GM12874 (cell line): ENCODE measurements at regions not wholly inside any gene's neighbourhood (a gene's known extent, or its start where the extent isn't known, plus 50 kb on each side); places are given as distances from the start of the nearest gene placed in this dataset.

ENCODE experiments used
- CTCF ChIP-seq: IDR thresholded peaks from 2 replicates; pipeline ENCODE4 v1.5.1; 2011; ENCODE audit warnings: low read depth, mild to moderate bottlenecking, control low read depth, low read length, moderate library complexity; ENCODE audit not compliant: insufficient read depth

- TF ChIP-seq CTCF, result no peak
These were observed 841.5 kb downstream of the SLC16A7 start for GRCh38 chr12:60437297-60437696.

- no peak for TF ChIP-seq CTCF
These were observed 845.7 kb downstream of the SLC16A7 start for GRCh38 chr12:60441577-60441976.

DNA sequence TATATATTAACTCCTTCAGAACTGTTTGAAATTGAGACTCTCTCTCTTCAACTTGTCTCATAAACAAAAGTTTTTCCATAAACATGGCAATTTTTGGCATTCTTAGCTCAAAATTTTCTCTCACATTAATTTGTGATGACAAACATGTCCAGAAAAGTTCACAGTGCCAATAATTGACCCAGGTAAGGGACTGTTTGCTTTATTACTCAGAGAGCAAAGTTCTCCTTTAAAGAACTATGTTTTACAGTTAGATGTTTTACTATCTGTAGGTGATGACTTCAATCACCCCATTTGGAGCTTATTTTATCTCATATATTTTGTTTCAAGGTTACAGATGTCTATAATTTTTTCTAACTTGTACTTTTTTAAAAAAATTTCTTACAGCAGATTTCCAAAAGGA is 855.6 kb downstream of the SLC16A7 start:
- TF ChIP-seq CTCF, result no peak

DNA sequence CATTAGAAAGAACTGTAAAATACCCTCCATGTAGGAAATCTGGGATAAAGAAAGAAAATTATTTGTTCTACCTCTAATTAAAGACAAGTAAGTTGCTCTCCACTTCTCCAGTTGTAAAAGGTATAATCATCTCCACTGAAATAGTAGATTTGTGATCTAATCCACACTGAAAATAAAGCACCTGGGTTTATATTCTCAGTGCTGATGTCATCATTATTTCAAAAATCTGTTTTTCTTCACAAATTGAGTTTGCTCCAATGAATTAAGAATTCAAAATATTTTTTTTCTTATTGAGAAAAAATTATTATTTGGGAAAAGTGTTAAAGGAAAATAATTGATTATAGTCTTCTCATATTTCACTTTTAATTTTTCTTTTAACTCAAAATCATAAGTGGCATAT is 869.2 kb downstream of the SLC16A7 start:
- TF ChIP-seq CTCF, result no peak

DNA sequence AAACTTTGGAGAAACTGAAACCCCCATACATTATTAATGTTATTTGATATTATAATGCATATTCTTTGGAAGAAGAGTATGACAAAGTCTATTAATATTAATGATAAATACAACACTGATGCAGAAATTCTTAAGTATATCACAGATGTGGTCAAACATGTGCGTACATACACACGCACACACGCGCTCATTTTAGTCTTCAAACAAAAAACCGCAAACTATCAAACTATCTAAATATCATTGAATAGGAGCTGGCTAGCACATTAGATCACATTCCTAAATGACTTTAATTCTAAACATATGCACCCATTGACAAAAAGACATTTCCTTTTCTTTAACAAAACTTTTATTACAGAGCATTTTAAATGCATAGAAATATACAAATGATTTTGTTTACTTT is 872.7 kb downstream of the SLC16A7 start:
- TF ChIP-seq CTCF, result no peak

- no peak for TF ChIP-seq CTCF
These were observed 880.0 kb downstream of the SLC16A7 start for GRCh38 chr12:60475825-60476224.

DNA sequence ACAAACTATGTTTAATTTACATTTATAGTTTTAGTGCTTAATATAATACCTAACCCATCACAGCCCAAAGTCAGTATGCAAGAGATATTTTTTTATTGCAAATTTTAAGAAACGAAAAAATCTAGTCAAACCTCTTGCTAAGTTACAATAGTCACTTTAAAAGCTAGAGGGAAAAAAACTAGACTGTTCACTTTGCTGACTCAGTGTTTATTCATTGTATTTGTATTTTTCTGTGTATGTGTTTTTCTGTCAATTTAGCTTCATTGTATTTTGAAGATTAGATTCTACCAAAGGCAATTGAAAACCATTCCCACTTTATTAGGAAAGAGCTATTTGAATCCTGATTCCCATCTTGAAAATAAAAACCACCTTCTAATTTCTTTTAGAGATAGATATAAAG is 891.5 kb downstream of the SLC16A7 start:
- no peak for TF ChIP-seq CTCF

- no peak for TF ChIP-seq CTCF
These were observed 893.2 kb downstream of the SLC16A7 start for GRCh38 chr12:60489071-60489470.
